HG02870 (cell line): ENCODE measurements at regions not wholly inside any gene's neighbourhood (a gene's known extent, or its start where the extent isn't known, plus 50 kb on each side); places are given as distances from the start of the nearest gene placed in this dataset.
A peak's percentile ranks its signal among the peaks of the same experiment; 100 is the strongest.

ENCODE experiments used
- ATAC-seq: cut with Tn5 transposase; IDR thresholded peaks from one replicate; pipeline ENCODE4 v1.9.1; 2021; ENCODE audit warnings: mild to moderate bottlenecking, moderate library complexity; ENCODE audit not compliant: unreplicated experiment

GRCh38 chr12:4137015-4137414, 136.5 kb upstream of the CCND2 start:
- no peak for ATAC-seq

GRCh38 chr12:4135919-4136605, 137.5 kb upstream of the CCND2 start:
- peak; percentile 83 for ATAC-seq

- no peak for ATAC-seq
Observed at GRCh38 chr12:4134448-4135263, 138.9 kb upstream of the CCND2 start.

GRCh38 chr12:4133636-4134447, 139.7 kb upstream of the CCND2 start:
- ATAC-seq, result no peak

- no peak for ATAC-seq
Observed at GRCh38 chr12:4133029-4133428, 140.5 kb upstream of the CCND2 start.

GRCh38 chr12:4121506-4122020, 152.0 kb upstream of the CCND2 start:
- ATAC-seq, result no peak

DNA sequence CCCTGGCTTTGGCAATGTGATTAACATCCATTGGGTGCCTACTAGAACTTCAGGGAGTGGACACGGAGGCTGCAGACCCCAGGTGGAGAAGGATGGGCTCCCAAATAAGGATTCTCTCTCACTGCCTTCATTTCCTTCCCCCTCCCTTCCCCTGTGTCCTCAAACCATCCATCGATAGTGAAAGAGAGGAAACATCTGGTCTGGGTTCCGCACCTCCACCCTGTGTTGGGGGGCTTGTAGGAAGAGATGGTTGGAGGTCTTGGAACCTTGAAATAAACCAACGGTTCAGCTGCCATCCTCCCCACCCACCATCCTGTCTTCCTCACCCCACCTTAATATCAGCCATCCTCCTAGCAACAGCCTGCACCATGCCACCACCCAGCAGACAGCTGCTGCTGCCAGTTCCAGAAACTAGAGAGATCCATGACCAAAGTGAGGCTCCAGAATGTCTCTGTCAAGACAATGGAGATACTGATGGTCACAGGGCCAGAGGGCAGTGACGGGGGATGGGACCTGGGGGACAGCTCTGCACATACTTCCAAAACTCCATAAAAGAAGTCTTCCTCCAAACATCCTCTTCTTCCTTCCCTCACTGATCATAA, 153.1 kb upstream of the CCND2 start:
- ATAC-seq, result no peak

DNA sequence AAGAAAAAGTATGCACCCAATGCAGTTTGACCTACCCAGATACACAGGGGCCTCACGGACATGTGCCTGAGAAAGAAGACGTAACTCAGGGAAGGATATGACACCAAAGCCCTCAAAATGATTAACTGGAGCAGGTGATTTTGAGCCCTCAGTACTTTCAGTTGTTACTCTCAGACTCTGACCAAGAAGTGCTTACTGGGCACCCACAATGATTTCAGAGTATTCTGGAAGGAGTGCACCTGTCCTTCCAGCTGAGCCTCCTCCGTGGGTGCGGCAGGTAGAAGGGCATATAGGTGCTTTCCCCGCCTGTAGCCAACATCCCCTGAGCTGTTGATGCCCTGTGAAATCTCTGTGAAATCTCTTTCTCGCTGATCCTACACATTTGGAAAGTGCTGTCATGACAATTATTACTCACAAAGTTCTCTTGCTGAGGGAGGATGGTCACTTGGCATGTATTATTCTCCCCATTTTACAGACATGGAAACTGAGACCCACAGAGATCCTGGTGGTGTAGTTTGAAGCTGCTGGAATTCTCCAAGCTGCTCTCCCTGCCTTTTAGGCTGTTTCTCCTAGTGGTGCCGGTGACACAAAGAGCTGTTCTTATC, 154.3 kb upstream of the CCND2 start:
- ATAC-seq, result peak; percentile 69

DNA sequence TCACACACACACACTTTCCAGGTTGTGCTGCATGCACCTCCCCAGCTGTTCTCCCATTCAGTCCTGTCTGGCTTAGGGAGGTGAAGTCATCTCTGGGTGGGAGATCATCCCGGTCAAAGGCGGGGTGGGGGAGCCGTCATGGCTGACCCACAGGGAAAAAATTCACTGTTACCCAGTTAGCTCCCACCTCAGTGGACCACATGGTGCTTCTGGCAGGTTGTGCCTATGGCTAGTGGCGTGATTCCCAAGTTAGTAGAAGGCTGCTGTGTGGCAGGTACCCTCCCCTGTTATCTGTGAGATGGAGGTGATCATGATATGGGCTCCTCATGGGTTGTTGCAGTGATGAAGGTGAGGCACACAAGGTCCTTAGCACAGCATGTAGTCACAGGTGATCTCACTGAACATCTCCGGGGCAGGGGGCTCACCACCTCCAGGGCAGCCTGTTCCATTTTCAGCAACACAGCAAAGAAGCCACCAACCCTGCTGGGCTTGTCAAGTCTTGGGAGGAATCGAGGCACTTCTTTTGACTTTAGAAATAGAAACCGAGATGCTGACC, 154.9 kb upstream of the CCND2 start:
- ATAC-seq, result peak; percentile 3

- peak; percentile 38 for ATAC-seq
Observed at GRCh38 chr12:4118017-4118510, 155.5 kb upstream of the CCND2 start.

GRCh38 chr12:4117386-4118016, 156.1 kb upstream of the CCND2 start:
- ATAC-seq, result no peak

DNA sequence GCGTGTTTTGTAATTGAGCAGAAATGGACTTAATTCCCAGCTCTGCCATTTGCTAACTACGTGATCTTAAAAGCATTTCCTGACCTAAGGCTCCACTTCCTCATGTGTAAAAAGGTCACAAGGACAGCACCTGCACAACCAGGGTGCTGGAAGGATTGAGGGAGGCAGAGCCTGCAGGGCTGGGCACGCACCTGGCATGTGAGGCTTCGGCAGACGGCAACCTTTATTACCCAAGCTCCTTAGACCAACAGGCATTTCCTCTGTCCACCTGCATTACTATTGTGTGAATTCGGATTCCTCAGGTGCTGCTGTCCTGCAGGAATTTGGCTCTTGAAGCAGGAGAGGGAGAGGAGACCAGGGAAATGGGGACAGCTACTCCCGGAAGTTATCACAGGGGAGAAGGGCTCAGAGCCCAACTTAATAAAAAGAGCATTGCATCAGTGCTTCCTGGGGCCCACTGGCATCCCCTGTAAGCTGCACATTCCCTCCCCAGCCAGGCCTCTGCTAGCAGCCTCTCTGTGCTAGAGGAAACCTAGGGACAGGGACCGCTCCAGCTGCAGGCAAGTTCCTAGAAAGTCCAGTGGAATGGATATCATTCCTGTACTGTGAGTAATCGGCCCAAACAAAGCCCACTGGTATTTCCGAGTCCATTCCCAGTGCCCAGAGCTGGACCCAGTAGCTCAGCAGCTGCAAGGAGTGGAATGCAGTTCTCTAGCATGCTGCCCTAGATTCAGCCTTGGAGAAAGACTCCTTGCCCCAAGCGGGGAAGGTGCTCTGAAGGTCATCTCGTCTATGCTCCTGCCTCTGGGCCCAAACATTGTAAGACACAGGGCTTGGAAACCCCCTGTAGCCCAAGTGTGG, 157.1 kb upstream of the CCND2 start:
- no peak for ATAC-seq

DNA sequence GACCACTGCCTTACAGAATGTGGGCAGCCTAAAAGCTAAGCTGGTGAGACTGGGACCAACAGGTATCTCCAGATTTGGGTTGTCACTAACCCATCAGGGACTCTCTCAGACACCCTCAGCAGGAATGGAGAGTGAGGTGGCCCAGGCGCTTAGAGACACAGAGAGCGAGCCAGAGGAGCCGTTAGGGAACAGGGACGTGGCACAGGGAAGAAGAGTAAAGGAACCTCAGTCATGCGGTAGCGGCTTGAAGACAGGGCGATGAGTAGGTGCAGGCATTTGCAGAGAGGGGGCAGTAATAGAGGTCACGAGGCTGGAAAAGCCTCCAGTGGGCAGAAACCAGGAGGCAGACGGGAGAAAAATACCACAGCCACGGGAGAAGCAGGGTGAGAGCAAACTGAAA, 158.0 kb upstream of the CCND2 start:
- ATAC-seq, result no peak

DNA sequence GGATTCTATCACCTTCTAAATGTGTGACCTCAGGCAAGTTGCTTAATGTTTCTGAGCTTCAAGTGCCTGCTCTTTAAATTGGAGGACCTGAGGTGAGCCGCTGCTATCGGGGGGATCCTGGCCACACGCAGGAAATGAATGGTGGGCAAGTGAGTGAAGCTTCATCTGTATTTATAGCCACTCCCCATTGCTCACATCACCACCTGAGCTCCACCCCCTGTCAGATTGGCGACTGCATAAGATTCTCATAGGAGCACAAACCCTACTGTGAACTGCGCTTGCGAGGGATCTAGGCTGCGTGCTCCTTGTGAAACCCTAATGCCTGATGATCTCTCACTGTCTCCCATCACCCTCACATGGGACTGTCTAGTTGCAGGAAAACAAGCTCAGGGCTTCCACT, 158.6 kb upstream of the CCND2 start:
- no peak for ATAC-seq

DNA sequence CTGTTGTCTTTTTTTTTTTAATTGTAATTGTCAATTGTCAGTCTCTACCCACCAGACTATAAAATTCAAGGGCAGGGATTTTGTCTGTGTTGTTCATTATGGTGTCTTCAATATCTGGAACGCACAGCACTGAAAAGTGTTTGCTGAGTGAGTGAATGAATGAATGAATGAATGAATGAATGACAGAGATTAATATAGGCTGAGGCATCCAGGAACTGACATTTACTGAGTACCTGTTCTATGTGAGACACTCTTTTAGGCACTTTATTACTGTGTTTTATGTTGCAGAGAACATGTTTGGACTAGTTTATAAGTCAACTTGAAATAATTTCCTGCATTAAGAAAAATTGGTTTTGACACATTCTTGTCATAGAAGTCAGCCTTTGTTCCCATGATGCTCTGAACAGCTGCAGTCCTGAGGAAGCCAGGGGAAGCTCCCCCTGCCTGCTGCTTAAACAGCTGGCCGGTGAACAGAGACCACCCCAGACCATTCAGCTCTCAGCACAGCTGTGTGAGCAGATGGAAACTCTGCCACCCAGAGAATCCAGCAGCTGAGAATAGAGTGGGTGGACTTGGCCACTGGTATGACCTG, 160.7 kb upstream of the CCND2 start:
- ATAC-seq, result no peak

GRCh38 chr12:4112290-4112689, 161.3 kb upstream of the CCND2 start:
- ATAC-seq, result no peak

- no peak for ATAC-seq
Observed at GRCh38 chr12:4111010-4111409, 162.6 kb upstream of the CCND2 start.

- ATAC-seq, result no peak
Observed at GRCh38 chr12:4109826-4110225, 163.7 kb upstream of the CCND2 start.
